Tibial nerve (tissue), 4 donors: ENCODE measurements at regions not wholly inside any gene's neighbourhood (a gene's known extent, or its start where the extent isn't known, plus 50 kb on each side); places are given as distances from the start of the nearest gene placed in this dataset.

Experiments
- DNase-seq, 2 donors: peaks; one replicate each; pipeline ENCODE4 v3.0.0-alpha.2; 2019; ENCODE audit warnings: low spot score in 2 of 2
- H3K27ac ChIP-seq, 4 donors: fragments of 200-600 bp; sonication (generic) in 3 of 4; one replicate each; pipeline ENCODE4 v1.5.1; 2017 to 2019; ENCODE audit warnings: mild to moderate bottlenecking in 1 of 4
- H3K27me3 ChIP-seq, 2 donors: fragments of 200-600 bp; sonication (generic) in 1 of 2; one replicate each; pipeline versions ENCODE4 v1.5.1 to v1.6.0; 2017 to 2019
- H3K36me3 ChIP-seq, 3 donors: fragments of 200-600 bp; sonication (generic); one replicate each; pipeline ENCODE4 v1.5.1; 2018 to 2019
- H3K4me1 ChIP-seq, 4 donors: fragments of 200-600 bp; sonication (generic) in 3 of 4; one replicate each; pipeline ENCODE4 v1.5.1; 2017 to 2019
- H3K4me3 ChIP-seq, 4 donors: fragments of 200-600 bp; sonication (generic) in 3 of 4; one replicate each; pipeline ENCODE4 v1.5.1; 2017 to 2019; ENCODE audit warnings: mild to moderate bottlenecking in 1 of 4, moderate library complexity in 1 of 4
- H3K9me3 ChIP-seq, 4 donors: fragments of 200-600 bp; sonication (generic) in 3 of 4; one replicate each; pipeline ENCODE4 v1.5.1; 2017 to 2019
- CTCF ChIP-seq, 5 experiments: fragments of 200-600 bp in 3 of 5; fragments of 450-650 bp in 2 of 5; sonication (generic) in 3 of 5; IDR thresholded peaks; one replicate each; pipeline ENCODE4 v1.5.1; 2016 to 2019; ENCODE audit warnings: antibody characterized with exemption in 5 of 5, mild to moderate bottlenecking in 3 of 5, moderate library complexity in 2 of 5
- EP300 ChIP-seq, 2 donors: sonication (generic); formaldehyde crosslinking; IDR thresholded peaks; one replicate each; pipeline ENCODE4 v1.6.1; 2017; ENCODE audit warnings: antibody characterized with exemption in 2 of 2, mild to moderate bottlenecking in 1 of 2
- POLR2A ChIP-seq, 2 donors: fragments of 450-650 bp; IDR thresholded peaks; one replicate each; pipeline ENCODE4 v1.6.1; 2017; ENCODE audit warnings: antibody characterized with exemption in 2 of 2, mild to moderate bottlenecking in 2 of 2, moderate library complexity in 2 of 2
- WGBS, 2 donors: methylation state at CpG; one replicate each; pipeline ENCODE4 v1.1.5; 2018; 5-methylcytosine and 5-hydroxymethylcytosine counted together

DNA sequence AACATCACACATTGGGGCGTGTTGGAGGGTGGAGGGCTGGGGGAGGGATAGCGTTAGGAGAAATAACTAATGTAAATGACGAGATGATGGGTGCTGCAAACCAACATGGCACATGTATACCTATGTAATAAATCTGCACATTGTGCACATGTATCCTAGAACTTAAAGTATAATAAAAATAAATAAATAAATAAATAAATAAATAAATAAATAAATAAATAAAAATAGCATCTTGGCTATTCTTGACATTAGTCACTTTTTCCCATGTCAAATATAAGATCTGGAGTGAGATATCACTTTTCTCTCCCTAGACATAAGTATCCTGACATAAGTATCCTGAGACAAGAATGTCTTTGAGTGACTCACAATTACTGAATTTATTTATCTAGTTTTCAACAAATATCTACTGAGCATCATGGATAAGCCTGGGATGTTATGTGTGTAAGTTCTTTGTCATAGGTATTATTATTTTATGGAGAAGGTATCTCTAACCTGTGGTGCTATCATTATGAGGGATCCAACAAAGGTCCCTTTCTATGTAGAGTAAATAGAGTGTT, 691.3 kb downstream of the SORCS1 start:
- WGBS, 2 donors = 91 to 95% methylated on average over 3 of the region's 3 CpGs
- H3K27me3 ChIP-seq = no peaks in the 10 kb centered on the region
- H3K4me1 ChIP-seq = no peaks in the 10 kb centered on the region
- TF ChIP-seq CTCF (IDR thresholded peaks at IDR 0.05) (no peak), POLR2A (IDR thresholded peaks at IDR 0.05) (no peak), EP300 (IDR thresholded peaks at IDR 0.05) (no peak)
- no peaks in the 10 kb centered on the region for H3K36me3 ChIP-seq
- H3K27ac ChIP-seq = no peak overlapping the region
- H3K9me3 ChIP-seq = no peaks in the 10 kb centered on the region
- H3K4me3 ChIP-seq = no peak overlapping the region
- no peak for DNase-seq

DNA sequence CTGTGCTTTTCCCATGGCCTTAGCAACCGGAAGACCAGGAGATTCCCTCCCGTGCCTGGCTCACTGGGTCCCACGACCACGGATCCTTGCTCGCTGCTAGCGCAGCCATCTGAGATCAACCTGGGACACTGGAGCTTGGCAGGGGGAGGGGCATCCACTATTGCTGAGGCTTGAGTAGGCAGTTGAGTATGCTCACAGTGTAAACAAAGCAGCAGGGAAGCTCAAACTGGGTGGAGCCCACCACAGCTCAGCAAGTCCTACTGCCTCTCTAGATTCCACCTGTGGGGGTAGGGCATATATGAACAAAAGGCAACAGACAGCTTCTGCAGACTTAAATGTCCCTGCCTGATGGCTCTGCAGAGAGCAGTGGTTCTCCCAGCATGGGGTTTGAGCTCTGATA, 697.0 kb downstream of the SORCS1 start:
- Histone ChIP-seq H3K4me3 (no peak overlapping the region), H3K36me3 (no peaks in the 10 kb centered on the region), H3K27me3 (no peaks in the 10 kb centered on the region), H3K9me3 (peaks cover 0 to 2% (median 0%) of the 10 kb centered on the region in 4 donors), H3K27ac (no peak overlapping the region), H3K4me1 (no peaks in the 10 kb centered on the region)
- 95 to 97% methylated on average over 6 of the region's 6 CpGs for WGBS, 2 donors
- no peak for TF ChIP-seq CTCF (IDR thresholded peaks at IDR 0.05)
- TF ChIP-seq EP300 (IDR thresholded peaks at IDR 0.05) = no peak
- no peak for TF ChIP-seq POLR2A (IDR thresholded peaks at IDR 0.05)
- DNase-seq = no peak

DNA sequence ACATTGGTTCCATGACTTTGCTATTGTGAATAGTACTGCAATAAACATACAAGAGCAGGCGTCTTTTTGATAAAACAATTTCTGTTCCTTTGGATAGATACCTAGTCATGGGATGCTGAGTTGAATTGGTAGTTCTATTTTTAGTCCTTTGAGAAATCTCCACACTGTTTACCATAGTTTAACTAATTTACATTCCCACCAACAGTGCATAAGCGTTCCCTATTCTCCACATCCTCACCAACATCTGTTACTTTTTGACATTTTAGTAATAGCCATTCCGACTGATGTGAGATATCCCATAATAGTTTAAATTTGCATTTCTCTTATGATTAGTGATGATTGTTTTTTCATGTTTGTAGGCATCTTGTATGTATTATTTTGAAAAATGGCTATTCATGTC, 707.0 kb downstream of the SORCS1 start:
- H3K4me1 ChIP-seq = no peaks in the 10 kb centered on the region
- H3K27ac ChIP-seq = no peak overlapping the region
- no peaks in the 10 kb centered on the region for H3K9me3 ChIP-seq
- no peaks in the 10 kb centered on the region for H3K36me3 ChIP-seq
- 91 to 95% methylated on average over 3 of the region's 3 CpGs for WGBS, 2 donors
- DNase-seq = no peak
- no peak for TF ChIP-seq EP300 (IDR thresholded peaks at IDR 0.05)
- no peak for TF ChIP-seq POLR2A (IDR thresholded peaks at IDR 0.05)
- TF ChIP-seq CTCF (IDR thresholded peaks at IDR 0.05) = no peak
- H3K27me3 ChIP-seq = no peaks in the 10 kb centered on the region
- no peak overlapping the region for H3K4me3 ChIP-seq

DNA sequence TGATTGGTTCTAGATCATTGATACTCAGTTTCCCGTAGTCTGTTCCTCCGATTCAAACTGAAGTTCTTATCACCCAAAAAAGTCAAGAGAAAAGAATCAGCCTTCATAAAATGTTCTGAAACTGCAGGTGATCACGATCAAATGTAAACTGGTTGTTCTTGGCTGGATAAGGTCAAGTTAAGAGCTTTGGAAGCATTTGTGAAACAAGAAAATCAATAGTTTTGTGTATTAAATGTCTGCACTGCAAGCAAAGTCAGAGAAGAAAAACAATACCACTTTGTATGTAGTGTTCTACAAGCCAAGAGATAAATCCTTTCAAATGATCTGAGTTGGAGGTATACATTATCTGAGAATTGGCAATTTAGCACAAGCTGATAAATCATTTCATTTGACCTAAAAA, 710.3 kb downstream of the SORCS1 start:
- Histone ChIP-seq H3K4me3 (no peak overlapping the region), H3K9me3 (no peaks in the 10 kb centered on the region), H3K4me1 (no peaks in the 10 kb centered on the region), H3K27me3 (no peaks in the 10 kb centered on the region), H3K36me3 (no peaks in the 10 kb centered on the region), H3K27ac (no peak overlapping the region)
- WGBS, 2 donors = 67 to 80% methylated on average over 3 of the region's 3 CpGs
- TF ChIP-seq EP300 (IDR thresholded peaks at IDR 0.05) = no peak
- no peak for TF ChIP-seq CTCF (IDR thresholded peaks at IDR 0.05)
- no peak for TF ChIP-seq POLR2A (IDR thresholded peaks at IDR 0.05)
- no peak for DNase-seq

- no peaks in the 10 kb centered on the region for H3K36me3 ChIP-seq
- H3K27me3 ChIP-seq = no peaks in the 10 kb centered on the region
- no peak for TF ChIP-seq EP300 (IDR thresholded peaks at IDR 0.05)
- TF ChIP-seq POLR2A (IDR thresholded peaks at IDR 0.05) = no peak
- no peak for TF ChIP-seq CTCF (IDR thresholded peaks at IDR 0.05)
- no peak overlapping the region for H3K4me3 ChIP-seq
- no peaks in the 10 kb centered on the region for H3K9me3 ChIP-seq
- no peak for DNase-seq
- no peak overlapping the region for H3K27ac ChIP-seq
- WGBS, 2 donors = 43 to 45% methylated on average over 1 of the region's 1 CpG
- H3K4me1 ChIP-seq = no peaks in the 10 kb centered on the region
These were observed 713.5 kb downstream of the SORCS1 start for GRCh38 chr10:106450966-106451365.
